Tongue (tissue), 1 donor: ENCODE measurements at regions not wholly inside any gene's neighbourhood (a gene's known extent, or its start where the extent isn't known, plus 50 kb on each side); places are given as distances from the start of the nearest gene placed in this dataset.
"Not testable (repeated sequence)": the region's sequence is repeated elsewhere in the genome, so short reads cannot be mapped to it uniquely, and the experiment has no call there.

Experiments used
- DNase-seq: peaks from one replicate; pipeline ENCODE4 v3.0.0-alpha.2; 2015

GRCh38 chr2:208937521-208937920, 486.3 kb upstream of the MAP2 start:
- DNase-seq: no peak

GRCh38 chr2:208939852-208940251, 484.0 kb upstream of the MAP2 start:
- DNase-seq: no peak

DNA sequence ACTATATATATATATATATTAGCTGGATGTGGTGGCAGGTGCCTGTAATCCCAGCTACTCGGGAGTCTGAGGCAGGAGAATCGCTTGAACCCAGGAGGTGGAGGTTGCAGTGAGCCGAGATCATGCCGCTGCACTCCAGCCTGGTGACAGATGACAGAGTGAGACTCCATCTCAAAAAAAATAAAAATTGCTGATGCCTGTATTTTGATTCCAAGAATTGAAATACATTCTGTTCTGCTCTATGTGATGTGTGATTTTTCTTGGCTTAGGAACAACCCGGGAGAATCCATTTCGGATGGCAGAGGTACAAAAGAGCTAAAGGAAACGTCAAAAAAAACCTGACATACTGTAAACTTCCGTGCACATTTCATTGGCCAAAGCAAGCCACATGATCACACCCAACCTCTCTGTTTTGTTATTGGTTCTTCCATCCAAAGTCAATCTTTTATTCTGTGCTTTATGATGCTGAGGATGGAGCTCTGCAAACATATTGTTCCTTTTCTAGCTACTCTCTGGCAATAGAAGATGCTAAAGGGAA, 478.1 kb upstream of the MAP2 start:
- DNase-seq: no peak

DNA sequence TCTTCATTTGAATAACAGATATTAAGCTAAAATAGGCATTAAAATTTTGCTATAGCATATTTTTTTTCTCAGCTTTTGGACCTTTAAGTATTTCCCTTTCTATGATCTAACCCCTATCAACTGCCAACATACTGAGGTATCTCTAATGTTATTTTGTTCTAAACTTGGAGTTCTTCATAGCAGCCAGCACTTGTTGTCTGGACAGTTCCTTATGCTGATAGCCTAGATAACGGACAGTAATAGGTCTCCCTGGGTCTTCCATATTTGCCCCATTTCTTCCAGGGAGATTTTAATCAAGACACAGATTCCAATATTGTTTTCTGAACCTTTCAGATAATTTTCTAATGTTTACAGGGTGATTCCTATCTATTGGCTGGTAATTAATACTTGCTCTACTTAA, 475.8 kb upstream of the MAP2 start:
- no peak for DNase-seq

GRCh38 chr2:208970070-208970469, 453.8 kb upstream of the MAP2 start:
- DNase-seq: no peak

- DNase-seq: no peak
These were observed 446.3 kb upstream of the MAP2 start for GRCh38 chr2:208977582-208977981.

- peak; percentile 7 for DNase-seq
These were observed 444.9 kb upstream of the MAP2 start for GRCh38 chr2:208978946-208979345.

DNA sequence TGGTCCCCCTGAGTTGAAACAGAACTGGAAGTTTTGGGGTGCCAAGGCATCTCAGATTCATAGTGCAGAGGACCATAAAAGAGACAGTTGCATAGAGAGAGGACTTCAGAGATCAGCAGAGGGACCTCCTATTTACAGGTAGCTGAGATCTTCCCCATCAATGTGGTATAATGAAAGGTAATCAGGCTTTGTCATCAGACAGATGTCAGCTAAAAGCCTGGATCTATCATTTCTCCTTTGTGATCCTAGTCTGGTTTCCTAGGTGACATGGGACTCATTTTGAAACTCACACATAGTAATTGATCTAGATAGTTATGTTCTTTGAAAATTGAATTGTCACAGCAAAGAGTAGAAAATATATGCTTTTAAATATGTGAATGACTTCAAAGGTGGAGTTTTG, 443.5 kb upstream of the MAP2 start:
- DNase-seq: no peak

DNA sequence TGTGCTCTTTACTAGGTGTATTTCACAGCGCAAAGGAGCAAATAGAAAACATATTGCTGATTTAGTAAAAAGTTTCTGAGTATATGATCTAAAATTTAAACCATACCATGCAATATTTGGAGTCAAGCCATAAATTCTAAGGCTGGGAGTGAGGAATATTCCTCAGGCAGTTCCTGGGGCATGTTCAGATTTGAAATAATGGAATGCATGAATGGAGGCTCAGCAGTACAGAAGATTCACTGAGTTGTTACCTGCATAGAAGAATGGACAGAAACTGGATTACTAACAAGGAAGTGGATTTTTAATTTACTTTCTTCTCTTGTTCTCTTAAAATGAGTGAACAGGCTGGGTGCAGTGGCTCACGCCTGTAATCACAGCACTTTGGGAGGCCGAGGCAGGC, 441.0 kb upstream of the MAP2 start:
- DNase-seq: no peak

DNA sequence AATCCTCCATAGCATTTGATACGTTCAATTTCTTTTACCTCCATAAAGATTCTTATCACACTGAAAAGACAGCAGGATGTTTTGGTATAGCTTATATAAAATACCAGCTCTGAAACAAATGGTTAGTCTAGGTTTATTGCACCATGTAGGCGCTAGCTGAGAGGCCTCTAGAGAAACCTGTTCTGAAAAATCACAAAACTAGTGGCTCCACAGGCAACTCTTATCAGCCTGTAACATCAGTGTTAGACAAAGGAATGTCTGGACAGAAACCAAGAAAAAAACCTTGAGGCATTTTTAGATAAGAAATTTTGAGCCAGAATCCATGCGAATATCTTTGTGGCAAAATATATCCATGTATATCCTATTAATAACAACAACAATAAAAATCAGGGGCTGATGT, 440.4 kb upstream of the MAP2 start:
- DNase-seq: no peak

DNA sequence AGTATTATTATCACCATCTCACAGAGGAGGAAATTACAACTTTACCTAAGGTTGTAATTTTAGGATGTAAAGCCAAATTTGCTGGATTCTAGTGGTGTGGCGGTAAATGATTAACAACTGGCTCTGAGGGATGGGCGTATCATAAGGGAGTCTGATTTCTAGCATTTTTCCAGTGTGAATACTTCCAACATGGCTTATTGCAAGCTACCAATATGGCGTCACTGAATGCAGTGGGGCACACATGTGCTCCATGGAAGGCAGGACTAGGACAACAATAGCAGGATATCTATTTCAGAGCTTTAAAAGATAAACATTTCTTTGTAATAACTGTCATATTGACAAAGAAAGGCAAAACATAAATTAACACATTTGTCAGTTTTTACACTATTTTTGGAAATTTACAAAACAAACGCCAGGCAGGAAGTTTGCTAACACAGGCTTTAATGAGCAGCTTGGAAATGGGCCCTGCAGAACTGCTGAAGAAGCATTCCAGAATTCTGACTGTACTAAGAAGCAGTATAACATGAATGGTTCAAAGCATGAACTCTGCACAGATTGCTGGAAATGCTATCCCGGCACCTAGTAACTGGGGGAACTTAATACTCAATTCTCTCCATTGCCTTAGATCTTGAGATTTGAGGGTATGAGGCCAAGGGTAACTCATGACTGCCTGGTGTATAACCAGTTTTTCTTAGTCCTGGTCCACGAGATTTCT, 439.3 kb upstream of the MAP2 start:
- DNase-seq: peak; percentile 30

DNA sequence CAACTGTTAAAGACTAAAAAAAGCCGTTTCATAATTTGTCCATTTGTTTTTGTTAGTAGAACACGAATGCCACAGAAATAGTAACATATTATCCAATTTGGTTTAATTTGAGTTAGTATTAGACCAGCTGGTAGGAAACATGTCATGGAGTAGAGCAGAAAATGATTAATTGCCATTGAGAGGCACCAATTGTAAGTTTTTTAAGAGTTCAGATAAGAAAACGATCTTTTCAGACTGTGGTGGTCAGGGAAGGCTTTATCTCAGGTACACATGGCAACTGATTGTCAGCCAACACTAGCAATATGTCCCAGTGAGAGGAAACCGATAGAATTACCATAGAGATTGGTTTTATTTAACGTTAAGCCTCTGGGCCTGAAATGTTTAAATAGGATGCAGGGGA, 438.2 kb upstream of the MAP2 start:
- DNase-seq: no peak

DNA sequence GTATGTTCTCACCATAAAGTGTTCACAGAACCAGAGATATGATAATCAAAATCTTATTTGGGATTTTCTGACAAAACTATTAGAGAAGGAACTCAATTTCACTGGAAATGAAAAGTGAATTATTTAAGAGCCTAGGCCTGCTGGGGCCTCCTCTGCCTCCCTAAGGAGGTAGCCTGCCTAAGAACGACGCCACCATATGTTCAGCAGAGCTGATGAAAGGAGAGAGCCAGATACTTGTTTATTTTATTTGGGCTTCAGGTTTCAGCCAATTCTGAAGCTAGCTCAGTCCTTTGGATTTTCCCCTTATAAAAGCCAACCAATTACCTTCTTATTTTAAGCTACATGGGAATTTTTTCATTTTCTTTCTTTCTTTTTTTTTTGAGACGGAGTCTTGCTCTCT, 433.1 kb upstream of the MAP2 start:
- no peak for DNase-seq

- DNase-seq: no peak
These were observed 423.9 kb upstream of the MAP2 start for GRCh38 chr2:208999911-209000310.

DNA sequence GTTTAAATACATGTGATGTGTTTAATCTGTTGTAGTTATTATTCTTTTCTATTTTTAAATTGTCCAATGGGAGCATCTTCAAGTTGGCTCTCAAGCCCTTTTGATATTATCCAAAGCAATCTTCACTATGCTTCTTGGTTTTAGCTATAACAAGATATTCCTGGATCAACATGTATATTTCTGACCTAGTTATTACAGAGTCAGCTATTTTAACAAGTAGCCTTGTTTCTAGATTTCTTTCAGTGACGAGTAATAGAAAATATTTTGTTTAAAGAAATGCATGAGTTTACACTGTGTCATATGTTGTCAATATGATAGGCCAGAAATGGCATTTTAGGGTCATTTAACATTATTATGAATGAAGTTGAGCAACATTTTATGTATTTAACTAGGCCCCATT, 421.8 kb upstream of the MAP2 start:
- DNase-seq: no peak

DNA sequence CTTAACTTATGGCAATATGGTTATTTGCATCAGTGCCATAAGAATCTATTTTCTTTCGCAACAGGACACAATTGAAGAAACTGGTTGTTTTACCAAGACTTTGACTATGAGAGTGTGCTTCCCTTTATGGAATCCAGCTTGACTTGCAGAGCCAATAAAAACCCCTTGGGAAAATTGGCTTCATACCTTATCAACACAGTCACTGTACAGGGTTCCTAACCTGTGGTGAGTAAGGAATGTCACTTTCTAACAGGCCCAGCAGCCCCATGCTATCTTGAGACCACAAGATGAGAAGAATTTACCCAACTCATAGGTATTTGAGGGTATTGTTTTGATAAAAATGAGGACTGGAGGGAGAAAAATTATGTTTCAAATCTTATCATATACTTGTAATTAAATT, 418.5 kb upstream of the MAP2 start:
- DNase-seq: no peak

GRCh38 chr2:209008636-209009287, 415.1 kb upstream of the MAP2 start:
- DNase-seq: no peak

- not testable (repeated sequence) for DNase-seq
These were observed 405.2 kb upstream of the MAP2 start for GRCh38 chr2:209018633-209019032.

DNA sequence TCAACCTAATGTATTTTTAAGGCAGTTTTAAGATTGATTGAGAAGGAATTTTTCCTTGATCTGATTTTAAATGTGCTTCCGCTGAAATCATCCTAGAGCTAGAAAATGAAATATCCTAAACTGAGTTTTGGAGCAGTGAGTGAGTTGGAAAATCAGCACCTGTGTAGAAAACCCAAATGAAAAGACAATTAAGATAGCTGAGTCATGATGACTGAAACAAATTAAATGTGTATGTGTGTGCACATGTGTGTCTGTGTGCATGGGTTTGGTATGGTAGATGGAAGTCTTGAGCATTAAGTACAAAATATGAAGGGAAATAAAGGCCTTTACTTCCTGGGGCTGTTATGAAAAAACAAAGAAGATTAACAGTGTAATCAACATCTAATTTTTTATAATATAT, 394.6 kb upstream of the MAP2 start:
- no peak for DNase-seq

- no peak for DNase-seq
These were observed 379.5 kb upstream of the MAP2 start for GRCh38 chr2:209044307-209044706.

DNA sequence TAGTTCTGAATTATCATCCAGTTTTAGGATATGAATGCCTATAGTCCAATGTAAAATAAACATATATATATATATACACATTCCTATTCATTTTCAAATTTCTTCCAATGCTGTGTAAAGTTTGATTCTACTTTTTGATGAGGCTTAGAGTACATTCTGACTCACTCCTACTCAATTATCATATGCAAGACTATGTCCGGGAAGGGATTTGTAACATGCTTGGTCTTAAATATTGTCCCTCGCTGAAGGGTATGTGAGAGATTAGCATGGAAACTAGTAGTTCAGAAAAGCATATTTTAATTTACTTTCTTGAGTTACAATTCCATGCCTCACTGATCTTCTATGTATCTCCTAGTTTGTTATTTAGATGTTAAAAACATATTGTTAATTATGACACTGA, 377.7 kb upstream of the MAP2 start:
- DNase-seq: no peak

DNA sequence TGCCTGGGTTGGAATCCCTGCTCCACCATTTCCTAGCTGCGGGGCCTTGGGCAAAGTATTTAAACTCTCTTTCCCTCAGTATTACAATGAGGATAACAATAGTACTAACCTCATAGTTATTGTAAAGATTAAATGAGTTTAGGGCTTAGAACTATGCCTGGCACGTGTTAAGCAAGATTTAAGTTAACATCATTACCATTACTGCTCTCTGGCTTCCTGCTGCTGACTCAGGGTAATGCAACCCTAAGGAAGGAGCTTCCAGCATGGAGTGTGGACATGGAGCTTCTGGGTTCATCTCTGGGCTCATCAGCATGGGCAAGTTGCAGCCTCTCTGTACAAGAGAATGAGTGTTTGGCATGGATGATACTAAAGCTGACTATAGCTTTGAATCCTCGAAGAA, 374.2 kb upstream of the MAP2 start:
- DNase-seq: no peak

- DNase-seq: no peak
These were observed 361.6 kb upstream of the MAP2 start for GRCh38 chr2:209062210-209062609.

GRCh38 chr2:209070262-209070661, 353.6 kb upstream of the MAP2 start:
- no peak for DNase-seq
